HG02981 (cell line): ENCODE measurements at regions not wholly inside any gene's neighbourhood (a gene's known extent, or its start where the extent isn't known, plus 50 kb on each side); places are given as distances from the start of the nearest gene placed in this dataset.
"Not testable (repeated sequence)": the region's sequence is repeated elsewhere in the genome, so short reads cannot be mapped to it uniquely, and the experiment has no call there.

Experiments
- ATAC-seq: cut with Tn5 transposase; IDR thresholded peaks from one replicate; pipeline ENCODE4 v1.9.1; 2021; ENCODE audit warnings: mild to moderate bottlenecking, moderate library complexity; ENCODE audit not compliant: unreplicated experiment

GRCh38 chr16:26578748-26579147 lies 488.0 kb upstream of the C16orf82 start:
- no peak for ATAC-seq

DNA sequence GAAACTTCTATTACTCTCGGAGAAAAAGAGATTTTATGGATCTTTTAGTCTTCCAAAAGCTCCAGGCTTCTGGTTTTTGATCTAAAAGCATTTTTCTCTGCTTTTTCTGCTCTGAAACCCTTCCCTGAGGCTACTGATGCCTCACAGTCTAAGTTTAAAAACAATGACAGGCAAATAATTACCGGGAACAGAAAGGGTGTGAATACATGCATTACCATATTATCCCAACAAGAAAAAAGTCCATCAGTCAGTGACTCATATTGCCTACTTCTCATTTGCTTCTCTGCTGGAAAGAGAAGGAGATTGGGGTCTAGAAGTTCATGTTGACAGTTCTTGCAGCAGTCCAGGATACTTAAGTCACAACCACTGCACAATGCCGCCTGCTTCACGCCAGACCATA lies 482.9 kb upstream of the C16orf82 start:
- ATAC-seq: no peak

DNA sequence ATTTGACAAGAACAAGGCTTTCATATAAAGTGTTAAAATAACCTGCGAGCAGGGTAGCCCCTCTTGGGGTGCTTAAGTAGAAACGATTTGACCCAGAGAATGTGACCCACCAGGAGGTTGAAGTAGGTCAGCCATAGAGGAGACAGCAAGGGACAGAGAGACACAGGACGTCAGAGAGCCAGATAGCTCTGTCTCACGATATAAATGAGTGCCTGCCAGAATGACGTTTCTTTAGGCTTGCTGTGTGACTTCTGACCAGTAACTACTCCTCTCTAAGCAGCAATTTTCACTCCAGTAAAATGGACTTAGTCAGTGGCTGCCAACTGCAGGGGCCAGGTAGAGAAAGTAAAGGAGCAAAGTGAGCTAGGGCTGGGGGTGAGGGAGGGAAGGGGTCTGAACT lies 473.0 kb upstream of the C16orf82 start:
- ATAC-seq: no peak

- no peak for ATAC-seq
Observed at GRCh38 chr16:26594666-26595065, 472.1 kb upstream of the C16orf82 start.

GRCh38 chr16:26595199-26595598 lies 471.5 kb upstream of the C16orf82 start:
- ATAC-seq: no peak

DNA sequence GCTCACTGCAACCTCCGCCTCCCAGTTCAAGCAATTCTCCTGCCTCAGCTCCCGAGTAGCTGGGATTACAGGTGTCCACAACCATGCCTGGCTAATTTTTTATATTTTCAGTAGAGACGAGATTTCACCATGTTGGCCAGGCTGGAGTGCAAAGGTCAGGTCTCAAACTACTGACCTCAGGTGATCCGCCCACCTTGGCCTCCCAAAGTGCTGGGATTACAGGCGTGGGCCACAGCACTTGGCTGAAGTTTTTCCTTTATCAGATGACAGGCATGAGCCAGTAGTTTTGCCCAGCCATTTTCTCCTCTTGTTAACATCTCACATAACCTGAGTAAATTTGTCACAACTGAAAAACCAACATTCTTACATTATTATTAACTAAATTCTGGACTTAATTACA lies 470.7 kb upstream of the C16orf82 start:
- ATAC-seq: not testable (repeated sequence)

- ATAC-seq: no peak
Observed at GRCh38 chr16:26598061-26598460, 468.7 kb upstream of the C16orf82 start.

- ATAC-seq: no peak
Observed at GRCh38 chr16:26598998-26599784, 467.5 kb upstream of the C16orf82 start.

GRCh38 chr16:26599785-26600104 lies 467.0 kb upstream of the C16orf82 start:
- ATAC-seq: no peak

DNA sequence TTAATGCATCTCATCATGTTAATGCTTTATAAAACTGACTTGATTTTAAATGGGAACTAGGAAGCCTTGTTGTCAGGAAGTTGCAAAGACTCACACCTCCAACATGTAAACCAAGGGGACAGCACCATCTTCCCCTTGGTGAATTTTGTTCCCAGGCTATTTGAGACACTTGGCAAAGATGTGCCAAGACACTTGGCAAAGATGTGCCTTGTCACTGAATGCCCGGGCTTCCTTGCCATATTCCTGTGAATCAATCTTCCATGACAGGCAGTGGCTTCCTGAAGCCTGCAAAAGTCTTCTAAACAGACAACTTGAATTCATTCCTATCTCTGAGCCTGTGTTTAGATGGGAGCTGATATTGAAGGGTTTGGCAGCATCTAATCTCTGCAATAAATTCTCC lies 465.4 kb upstream of the C16orf82 start:
- ATAC-seq: no peak

- no peak for ATAC-seq
Observed at GRCh38 chr16:26605626-26606271, 461.0 kb upstream of the C16orf82 start.

DNA sequence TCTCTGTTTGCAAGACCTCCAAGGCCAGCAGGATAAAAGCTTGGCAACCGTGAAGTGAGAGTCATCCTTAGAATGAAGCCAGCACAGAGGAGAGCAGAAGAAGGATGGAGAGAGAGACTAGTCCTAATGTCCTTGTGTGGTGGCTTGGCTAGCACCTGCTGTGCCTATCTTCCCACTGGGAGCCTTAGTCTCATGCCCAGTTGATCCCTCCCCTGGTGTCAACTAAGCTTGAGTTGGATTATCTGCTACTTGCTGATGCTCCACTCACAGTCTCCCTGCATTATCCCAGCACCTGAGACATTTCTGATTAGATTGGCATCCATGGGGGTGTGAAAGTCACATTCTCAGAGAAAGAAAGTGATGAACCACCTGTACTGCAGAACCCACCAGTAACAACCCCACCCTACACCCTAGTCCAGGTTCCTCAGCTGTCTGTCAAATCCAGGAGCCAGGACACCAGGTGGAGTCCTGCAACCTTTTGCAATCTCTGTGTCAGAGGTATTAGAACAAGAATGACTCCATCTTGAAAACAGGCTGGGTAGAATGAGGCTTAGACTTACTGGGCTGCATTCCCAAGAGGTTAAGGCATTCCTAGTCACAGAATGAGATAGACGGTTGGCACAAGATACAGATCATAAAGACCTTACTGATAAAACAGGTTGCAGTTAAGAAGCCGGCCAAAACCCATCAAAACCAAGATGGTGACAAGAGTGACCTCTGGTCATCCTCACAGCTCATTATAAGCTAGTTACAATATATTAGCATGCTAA lies 460.2 kb upstream of the C16orf82 start:
- ATAC-seq: no peak

- ATAC-seq: no peak
Observed at GRCh38 chr16:26614237-26614841, 452.4 kb upstream of the C16orf82 start.

- no peak for ATAC-seq
Observed at GRCh38 chr16:26623442-26623841, 443.3 kb upstream of the C16orf82 start.

- no peak for ATAC-seq
Observed at GRCh38 chr16:26627958-26628357, 438.8 kb upstream of the C16orf82 start.

DNA sequence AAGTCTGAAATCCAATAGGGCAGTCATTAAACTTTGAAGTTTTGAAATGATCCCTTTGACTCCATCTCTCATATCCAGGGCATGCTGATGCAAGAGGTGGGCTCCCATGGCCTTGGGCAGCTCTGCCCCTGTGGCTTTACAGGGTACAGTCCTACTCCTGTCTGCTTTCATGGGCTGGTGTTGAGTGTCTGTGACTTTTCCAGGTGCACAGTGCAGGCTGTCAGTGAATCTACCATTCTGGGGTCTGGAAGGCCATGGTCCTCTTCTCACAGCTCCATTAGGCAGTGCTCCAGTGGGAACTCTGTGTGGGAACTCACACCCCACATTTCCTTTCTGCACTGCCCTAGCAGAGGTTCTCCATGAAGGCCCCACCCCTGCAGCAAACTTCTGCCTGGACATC lies 435.4 kb upstream of the C16orf82 start:
- not testable (repeated sequence) for ATAC-seq

DNA sequence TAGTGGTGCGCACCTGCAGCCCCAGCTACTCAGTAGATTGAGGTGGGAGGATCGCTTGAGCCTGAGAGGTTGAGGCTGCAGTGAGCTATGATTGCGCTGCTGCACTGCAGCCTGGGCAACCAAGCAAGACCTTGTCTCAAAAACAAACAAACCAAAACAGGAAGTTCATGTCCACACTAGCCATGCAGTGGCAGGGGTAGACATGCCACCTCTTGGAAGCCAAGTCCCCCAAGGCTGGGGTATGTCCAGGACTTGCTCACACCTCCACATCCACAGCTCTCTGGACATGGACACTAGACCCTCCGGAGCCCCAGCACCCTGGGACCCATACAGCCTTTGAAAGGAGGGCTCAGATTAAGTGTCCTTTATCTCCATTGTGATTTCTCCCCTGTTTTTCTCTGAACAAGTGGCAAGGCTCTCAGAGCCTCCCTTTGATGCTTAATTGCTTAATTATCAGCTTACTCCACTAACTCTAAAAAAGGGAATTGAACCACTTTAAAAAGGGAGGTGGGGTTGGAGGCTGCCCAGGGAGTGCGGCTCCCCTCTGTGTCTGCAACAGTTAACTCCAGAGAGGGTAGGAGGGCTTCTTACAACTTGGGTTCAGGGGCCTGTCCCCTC lies 424.6 kb upstream of the C16orf82 start:
- ATAC-seq: no peak

- ATAC-seq: no peak
Observed at GRCh38 chr16:26643519-26643918, 423.2 kb upstream of the C16orf82 start.

GRCh38 chr16:26644912-26645543 lies 421.7 kb upstream of the C16orf82 start:
- no peak for ATAC-seq

DNA sequence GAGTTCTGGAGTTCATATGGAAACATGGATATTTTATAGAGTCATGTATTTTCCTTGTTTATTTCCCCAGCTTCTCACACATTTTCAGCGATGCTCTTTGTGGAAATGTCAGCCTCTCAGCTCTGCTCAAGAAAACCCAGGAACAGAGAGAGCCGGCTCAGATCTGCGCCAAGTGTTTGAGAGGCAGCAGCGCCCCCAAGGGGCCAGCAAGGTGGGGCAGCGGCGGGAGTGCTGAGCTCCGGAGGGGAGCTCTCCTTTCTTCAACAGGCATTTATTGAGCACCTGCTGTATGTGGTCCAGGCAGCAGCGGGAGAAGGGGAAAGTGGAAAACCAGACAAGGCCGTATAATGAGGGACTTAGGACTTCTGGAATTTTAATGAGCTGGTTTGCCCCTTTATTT lies 421.1 kb upstream of the C16orf82 start:
- no peak for ATAC-seq

GRCh38 chr16:26647870-26648269 lies 418.9 kb upstream of the C16orf82 start:
- ATAC-seq: no peak
